ENCODE measurements at regions not wholly inside any gene's neighbourhood (a gene's known extent, or its start where the extent isn't known, plus 50 kb on each side); places are given as distances from the start of the nearest gene placed in this dataset.

GRCh38 chr18:51692612-51693011 lies 495.1 kb upstream of the MEX3C start:
- Histone ChIP-seq H2AK5ac (ENCODE audit: insufficient read length, low read length) (no peak overlapping the region), H4K5ac (ENCODE audit: insufficient read length, low read depth, low read length) (no peak overlapping the region), H2BK12ac (ENCODE audit: insufficient read length, low read depth, low read length) (no peak overlapping the region), H4K91ac (ENCODE audit: insufficient read length, low read depth, low read length) (no peak overlapping the region), H2BK5ac (ENCODE audit: insufficient read length, low read length) (no peak overlapping the region), H3K14ac (ENCODE audit: insufficient read depth, low read length) (no peak overlapping the region), H3K23me2 (ENCODE audit: insufficient read length, low read depth, low read length, poor library complexity, severe bottlenecking) (no peaks in the 10 kb centered on the region), H3K23ac (ENCODE audit: insufficient read length, low read depth, low read length) (no peak overlapping the region), H3K56ac (ENCODE audit: insufficient read length, low read depth, low read length) (no peak overlapping the region), H3T11ph (ENCODE audit: low read length) (no peak overlapping the region), H3K27ac (ENCODE audit: insufficient read length, low read depth, low read length) (no peak overlapping the region), H3K79me1 (ENCODE audit: insufficient read depth, low read depth, low read length, poor library complexity, severe bottlenecking) (no peaks in the 10 kb centered on the region), H4K8ac (replicated peaks; ENCODE audit: insufficient read length, low read depth, low read length) (no peak overlapping the region), H2BK20ac (ENCODE audit: low read depth, low read length, poor library complexity, severe bottlenecking) (no peak overlapping the region), H3K27me3 (ENCODE audit: insufficient read depth, low read length) (no peaks in the 10 kb centered on the region), H2BK15ac (ENCODE audit: low read depth, low read length) (no peak overlapping the region), H3K79me2 (ENCODE audit: insufficient read depth, low read length) (no peaks in the 10 kb centered on the region), H3K4me1 (ENCODE audit: insufficient read depth, low read length) (no peaks in the 10 kb centered on the region), H3K18ac (ENCODE audit: insufficient read length, low read depth, low read length) (no peak overlapping the region), H4K20me1 (ENCODE audit: control insufficient read depth, insufficient read depth, insufficient read length) (no peaks in the 10 kb centered on the region), H2AFZ (ENCODE audit: low read length) (no peak overlapping the region), H2BK120ac (ENCODE audit: low read depth, low read length, poor library complexity, severe bottlenecking) (no peak overlapping the region), H3K9ac (ENCODE audit: extremely low read depth, insufficient read length, low read length) (no peak overlapping the region), H3K4me2 (ENCODE audit: insufficient read depth, insufficient read length, low read length) (no peak overlapping the region), H3K4ac (ENCODE audit: low read depth, low read length) (no peak overlapping the region), H3K9me3 (ENCODE audit: control insufficient read depth, low read depth, low read length) (no peaks in the 10 kb centered on the region)
- Mint-ChIP-seq H3K36me3 (ENCODE audit: insufficient read depth in 1 of 3, low read depth in 3 of 3) (peaks cover 2 to 9% (median 6%) of the 10 kb centered on the region in 3 experiments; a peak in 4 of 7 replicates), H3K4me1 (peaks cover 0 to 5% of the 10 kb centered on the region in 2 experiments; a peak in 1 of 4 replicates), H3K9me3 (peaks cover 0 to 4% of the 10 kb centered on the region in 2 experiments; a peak in 2 of 5 replicates), H3K27ac (no peak overlapping the region), H3K27me3 (ENCODE audit: low read depth) (no peaks in the 10 kb centered on the region), H3K4me3 (no peak overlapping the region)
- WGBS (ENCODE audit: extremely low coverage, insufficient read length, low lambda C conversion rate): no CpG with 5 or more reads among the region's 2 CpGs
- TF ChIP-seq CTCF (conservative IDR thresholded peaks at IDR 0.05): no peak
- no peak for DNase-seq
